ENCODE measurements at regions not wholly inside any gene's neighbourhood (a gene's known extent, or its start where the extent isn't known, plus 50 kb on each side); places are given as distances from the start of the nearest gene placed in this dataset.
A peak's percentile ranks its signal among the peaks of the same experiment; 100 is the strongest.

DNA sequence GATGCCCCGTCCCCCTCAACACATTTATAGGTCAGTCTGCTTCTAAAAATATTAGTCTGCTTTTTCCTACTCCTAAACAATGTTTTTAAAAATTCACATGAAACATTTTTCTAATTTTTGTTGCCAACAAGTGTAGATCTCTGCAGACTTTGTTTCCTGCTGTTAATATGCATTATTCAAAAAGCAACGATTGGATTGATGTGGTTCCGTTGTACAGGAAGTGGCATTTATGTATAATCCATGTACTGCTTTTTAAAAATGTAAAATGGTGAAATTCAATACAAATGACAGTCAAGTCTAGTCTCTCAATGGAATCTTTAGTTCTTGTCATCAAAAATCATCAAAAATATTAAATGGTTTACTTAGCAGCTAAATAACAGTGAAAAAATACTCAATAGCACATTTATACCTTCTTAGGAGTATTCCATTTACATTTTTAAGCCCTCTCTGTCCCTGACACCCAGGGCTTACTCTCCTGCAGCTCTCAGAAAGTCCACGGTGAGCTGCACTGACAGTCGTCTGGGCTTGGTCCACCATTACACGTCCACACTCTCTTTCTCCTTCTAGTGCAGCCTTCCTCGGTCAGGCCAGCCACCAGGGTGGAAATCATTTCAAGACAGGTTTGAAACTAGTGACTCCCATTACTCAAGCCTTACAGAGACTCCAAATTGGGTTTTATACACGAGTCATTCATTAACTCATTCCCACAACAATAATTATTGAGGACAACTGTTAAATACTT is 211.5 kb downstream of the TMEM200A start:
- TF ChIP-seq, protein P1, sequence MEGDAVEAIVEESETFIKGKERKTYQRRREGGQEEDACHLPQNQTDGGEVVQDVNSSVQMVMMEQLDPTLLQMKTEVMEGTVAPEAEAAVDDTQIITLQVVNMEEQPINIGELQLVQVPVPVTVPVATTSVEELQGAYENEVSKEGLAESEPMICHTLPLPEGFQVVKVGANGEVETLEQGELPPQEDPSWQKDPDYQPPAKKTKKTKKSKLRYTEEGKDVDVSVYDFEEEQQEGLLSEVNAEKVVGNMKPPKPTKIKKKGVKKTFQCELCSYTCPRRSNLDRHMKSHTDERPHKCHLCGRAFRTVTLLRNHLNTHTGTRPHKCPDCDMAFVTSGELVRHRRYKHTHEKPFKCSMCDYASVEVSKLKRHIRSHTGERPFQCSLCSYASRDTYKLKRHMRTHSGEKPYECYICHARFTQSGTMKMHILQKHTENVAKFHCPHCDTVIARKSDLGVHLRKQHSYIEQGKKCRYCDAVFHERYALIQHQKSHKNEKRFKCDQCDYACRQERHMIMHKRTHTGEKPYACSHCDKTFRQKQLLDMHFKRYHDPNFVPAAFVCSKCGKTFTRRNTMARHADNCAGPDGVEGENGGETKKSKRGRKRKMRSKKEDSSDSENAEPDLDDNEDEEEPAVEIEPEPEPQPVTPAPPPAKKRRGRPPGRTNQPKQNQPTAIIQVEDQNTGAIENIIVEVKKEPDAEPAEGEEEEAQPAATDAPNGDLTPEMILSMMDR (IDR thresholded peaks at IDR 0.05), result no peak
- DNase-seq, result no peak
- Mint-ChIP-seq H3K4me1 (ENCODE audit: low read depth) (peaks cover 10% of the 10 kb centered on the region), H3K36me3 (ENCODE audit: low read depth) (no peaks in the 10 kb centered on the region), H3K4me3 (no peak overlapping the region), H3K27ac (no peak overlapping the region; the same call in 1 of the 2 replicates), H3K9me3 (no peaks in the 10 kb centered on the region), H3K27me3 (ENCODE audit: insufficient read depth) (no peaks in the 10 kb centered on the region)

DNA sequence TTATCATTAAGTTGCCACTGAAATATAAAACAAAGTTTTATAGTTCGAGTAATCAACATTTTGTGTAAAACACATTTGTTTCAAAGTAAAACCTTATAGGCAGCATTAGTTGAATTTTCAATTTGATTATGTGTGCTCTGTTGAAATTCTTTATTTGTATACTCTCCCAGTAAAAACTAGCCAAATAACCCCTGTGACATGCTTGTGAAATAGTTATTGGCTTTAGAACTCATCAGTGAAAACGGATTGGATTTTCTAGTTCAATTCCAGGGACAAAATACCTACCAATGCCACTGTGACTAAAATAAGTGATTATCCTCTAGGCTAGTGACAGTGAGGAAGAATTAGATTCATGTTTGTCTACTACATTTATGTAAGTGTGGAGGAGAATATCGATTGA is 212.9 kb downstream of the TMEM200A start:
- Mint-ChIP-seq H3K4me1 (ENCODE audit: low read depth) (peaks cover 10% of the 10 kb centered on the region), H3K4me3 (no peak overlapping the region), H3K27ac (no peak overlapping the region), H3K27me3 (ENCODE audit: insufficient read depth) (no peaks in the 10 kb centered on the region), H3K36me3 (ENCODE audit: low read depth) (no peaks in the 10 kb centered on the region), H3K9me3 (no peaks in the 10 kb centered on the region)
- TF ChIP-seq, protein P1 (IDR thresholded peaks at IDR 0.05), result no peak
- no peak for DNase-seq

DNA sequence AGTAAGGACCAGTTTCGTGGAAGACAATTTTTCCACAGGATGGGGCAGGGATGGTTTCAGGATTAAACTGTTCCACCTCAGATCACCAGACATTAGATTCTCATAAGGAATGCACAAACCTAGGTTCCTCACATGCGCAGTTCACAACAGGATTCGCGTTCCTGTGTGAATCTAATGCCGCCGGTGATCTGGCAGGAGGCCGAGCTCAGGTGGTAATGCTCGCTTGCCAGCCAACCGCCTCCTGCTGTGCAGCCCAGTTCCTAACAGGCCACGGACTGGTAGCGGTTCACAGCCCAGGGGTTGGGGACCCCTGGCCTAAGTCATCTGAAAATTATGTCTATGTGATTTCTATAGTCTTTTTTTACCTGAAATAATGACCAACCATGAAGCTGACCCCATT is 217.5 kb downstream of the TMEM200A start:
- TF ChIP-seq, protein P1 (IDR thresholded peaks at IDR 0.05), result no peak
- Mint-ChIP-seq H3K27ac (no peak overlapping the region), H3K9me3 (no peaks in the 10 kb centered on the region), H3K27me3 (ENCODE audit: insufficient read depth) (no peaks in the 10 kb centered on the region), H3K4me1 (ENCODE audit: low read depth) (peaks cover 30% of the 10 kb centered on the region), H3K36me3 (ENCODE audit: low read depth) (no peaks in the 10 kb centered on the region), H3K4me3 (no peak overlapping the region)
- DNase-seq, result no peak

DNA sequence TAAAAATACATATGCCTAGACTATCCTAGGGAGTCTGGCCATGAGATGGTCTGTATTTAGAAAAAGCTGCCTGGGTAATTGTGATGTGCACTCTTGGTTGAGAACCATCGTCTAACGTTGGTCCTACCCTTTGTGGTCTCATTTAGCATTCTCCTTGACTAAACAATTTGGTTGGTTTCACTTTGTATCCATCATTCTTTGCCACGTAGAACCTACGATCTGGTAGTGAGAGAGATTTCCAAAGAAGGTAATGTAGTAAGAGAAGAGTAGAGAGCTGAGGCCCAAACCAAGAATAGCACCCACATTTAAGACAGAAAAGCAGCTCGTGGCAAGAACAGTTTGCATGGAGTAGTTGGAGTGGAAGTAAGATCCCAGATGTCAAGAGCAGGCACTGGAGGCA is 219.8 kb downstream of the TMEM200A start:
- Mint-ChIP-seq H3K9me3 (no peaks in the 10 kb centered on the region), H3K27me3 (ENCODE audit: insufficient read depth) (no peaks in the 10 kb centered on the region), H3K4me1 (ENCODE audit: low read depth) (peaks cover 40% of the 10 kb centered on the region), H3K4me3 (peak overlapping the region; percentile 3; the same call in 1 of the 2 replicates), H3K27ac (no peak overlapping the region), H3K36me3 (ENCODE audit: low read depth) (no peaks in the 10 kb centered on the region)
- DNase-seq, result no peak
- TF ChIP-seq, protein P1 (IDR thresholded peaks at IDR 0.05), result no peak

DNA sequence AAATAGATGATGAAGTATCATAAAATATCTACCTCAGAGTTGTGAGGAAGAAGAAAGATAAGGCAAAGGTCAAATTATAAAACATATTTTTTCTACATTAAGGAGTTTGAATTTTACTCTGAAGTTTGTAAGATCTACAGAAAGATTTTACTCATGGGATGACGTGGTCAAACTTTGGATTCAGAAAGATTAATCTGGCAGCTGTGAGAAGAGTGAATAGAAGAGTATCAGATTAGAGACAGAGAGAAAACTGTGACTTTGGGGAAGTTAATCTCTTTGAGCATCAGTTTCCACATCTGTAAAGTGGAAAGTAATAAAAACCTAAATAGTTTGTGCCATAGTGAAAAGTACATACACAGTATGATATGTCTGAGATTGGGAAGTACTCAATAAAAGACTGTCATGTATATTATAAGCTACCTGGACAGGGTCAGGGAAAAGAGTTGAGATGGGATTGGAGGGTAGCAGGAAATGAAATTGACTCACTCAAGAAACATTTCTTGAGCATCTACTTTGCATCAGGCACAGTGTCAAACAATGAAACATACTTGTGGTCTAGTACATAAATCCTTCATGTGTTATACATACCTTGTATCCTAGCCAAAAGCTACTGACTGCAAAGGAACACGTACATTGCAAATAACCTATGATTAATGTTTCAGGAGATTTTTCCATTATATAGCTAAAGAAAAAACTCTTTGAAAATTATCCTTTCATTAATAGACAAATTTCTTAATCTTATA is 222.1 kb downstream of the TMEM200A start:
- Mint-ChIP-seq H3K4me1 (ENCODE audit: low read depth) (peaks cover 42% of the 10 kb centered on the region), H3K36me3 (ENCODE audit: low read depth) (peaks cover 19% of the 10 kb centered on the region), H3K27me3 (ENCODE audit: insufficient read depth) (peaks cover 3% of the 10 kb centered on the region), H3K27ac (peak overlapping the region; percentile 36), H3K4me3 (no peak overlapping the region), H3K9me3 (peaks cover 18% of the 10 kb centered on the region)
- TF ChIP-seq, protein P1 (IDR thresholded peaks at IDR 0.05), result no peak
- peak; percentile 78 for DNase-seq
